ENCODE measurements at regions not wholly inside any gene's neighbourhood (a gene's known extent, or its start where the extent isn't known, plus 50 kb on each side); places are given as distances from the start of the nearest gene placed in this dataset.

- no peak for TF ChIP-seq CTCF (IDR thresholded peaks at IDR 0.05 in 4 of 5, conservative IDR thresholded peaks at IDR 0.05 in 1 of 5)
- TF ChIP-seq POLR2A (IDR thresholded peaks at IDR 0.05): no peak
Observed at GRCh38 chr7:83861-84632, 108.3 kb upstream of the FAM20C start.

Data from gastrocnemius medialis (tissue), 4 donors.